Left cardiac atrium (tissue), 4 donors: ENCODE measurements at regions not wholly inside any gene's neighbourhood (a gene's known extent, or its start where the extent isn't known, plus 50 kb on each side); places are given as distances from the start of the nearest gene placed in this dataset.
"Not testable (repeated sequence)": the region's sequence is repeated elsewhere in the genome, so short reads cannot be mapped to it uniquely, and the experiment has no call there.

ENCODE experiments used
- ATAC-seq, 2 donors: fragments of 200-7000 bp; cut with Tn5 transposase; one replicate each; pipeline ENCODE4 v1.9.1; 2020; ENCODE audit warnings: mild to moderate bottlenecking in 2 of 2, moderate library complexity in 2 of 2
- DNase-seq: peaks from one replicate; pipeline ENCODE4 v3.0.0-alpha.2; 2020
- intact Hi-C, 2 donors: fragments of 100-400 bp; cut with DNase I; formaldehyde crosslinking; loops; one replicate each; pipeline versions ENCODE4 v1.14.1 to v1.15.1; 2022 to 2023
- donor health status: DM: no; HTN: yes; CAD: no.
- donor health status: DM: no; HTN: yes; CAD: no; lungs with severe emphysema.
- donor health status: DM: yes; HTN: yes; CAD: no.
- donor health status: Dilated cardiomyopathy.

GRCh38 chr2:188784269-188784762 lies 189.9 kb upstream of the COL3A1 start:
- no peak for DNase-seq
- no peak for ATAC-seq
- intact Hi-C loops: loop anchor here in 1 of 2 donors (10.0 kb wide), 1 partner anchor 190 kb away; the partner anchor contains the start of gene COL3A1

DNA sequence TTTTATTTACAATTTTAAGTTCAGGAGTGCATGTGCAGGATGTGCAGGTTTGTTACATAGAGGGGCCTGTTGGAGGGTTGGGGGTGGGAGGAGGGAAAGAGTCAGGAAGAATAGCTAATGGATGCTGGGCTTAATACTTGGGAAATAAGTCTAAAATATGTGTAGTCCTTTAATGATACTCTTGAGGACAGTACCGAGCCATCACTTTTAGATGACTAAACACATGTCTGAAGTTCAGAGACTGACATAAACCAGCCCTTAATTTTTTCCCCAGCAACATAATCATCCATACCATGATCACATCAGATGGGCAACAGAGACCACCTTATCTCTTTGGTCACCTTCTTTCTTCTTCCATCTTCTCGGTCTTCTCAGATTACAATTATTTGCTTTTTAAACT lies 189.1 kb upstream of the COL3A1 start:
- DNase-seq: no peak
- ATAC-seq: no peak
- intact Hi-C loops: loop anchor here in 1 of 2 donors (10.0 kb wide), 1 partner anchor 190 kb away; the partner anchor contains the start of gene COL3A1

GRCh38 chr2:188785490-188785889 lies 188.7 kb upstream of the COL3A1 start:
- DNase-seq (no peak), ATAC-seq (peak; percentile 27 to 46)
- intact Hi-C loops: loop anchor here in 1 of 2 donors (10.0 kb wide), 1 partner anchor 189 kb away; the partner anchor contains the start of gene COL3A1

GRCh38 chr2:188786368-188786841 lies 187.8 kb upstream of the COL3A1 start:
- intact Hi-C loops: loop anchor here in 1 of 2 donors (10.0 kb wide), 1 partner anchor 188 kb away; the partner anchor contains the start of gene COL3A1
- peak; percentile 21 for DNase-seq
- peak; percentile 58 to 88 for ATAC-seq

DNA sequence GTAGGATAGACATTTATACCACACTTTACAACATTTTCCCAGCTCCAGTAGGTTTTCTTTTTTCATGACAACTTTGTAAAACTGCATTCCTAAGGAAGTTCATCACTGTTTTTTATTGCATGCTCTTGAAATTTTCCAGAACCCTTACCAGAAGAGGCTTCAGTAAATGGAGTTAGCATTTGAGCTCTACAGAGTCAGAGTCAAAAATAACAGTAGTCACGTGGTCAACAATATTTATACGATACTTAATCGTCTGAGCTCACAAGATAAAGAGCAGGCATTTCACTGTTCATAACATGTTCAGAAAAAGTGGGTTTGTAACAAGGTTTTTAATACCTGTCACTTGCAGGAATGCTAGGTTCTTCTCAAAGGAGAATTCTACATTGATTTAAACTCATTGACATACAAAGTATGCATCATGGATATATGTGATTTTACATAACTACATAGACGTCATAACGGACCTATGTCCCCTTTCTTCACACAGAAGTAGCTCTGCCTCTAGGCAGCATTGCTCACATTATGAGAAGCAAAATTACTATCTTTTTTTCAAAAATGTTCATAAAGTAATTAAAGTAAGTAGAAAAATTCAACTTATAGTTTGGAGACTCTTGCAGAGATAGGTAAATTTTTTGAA lies 187.0 kb upstream of the COL3A1 start:
- intact Hi-C loops: loop anchor here in 1 of 2 donors (10.0 kb wide), 1 partner anchor 188 kb away; the partner anchor contains the start of gene COL3A1
- no peak for DNase-seq
- ATAC-seq: peak; percentile 53 to 80

DNA sequence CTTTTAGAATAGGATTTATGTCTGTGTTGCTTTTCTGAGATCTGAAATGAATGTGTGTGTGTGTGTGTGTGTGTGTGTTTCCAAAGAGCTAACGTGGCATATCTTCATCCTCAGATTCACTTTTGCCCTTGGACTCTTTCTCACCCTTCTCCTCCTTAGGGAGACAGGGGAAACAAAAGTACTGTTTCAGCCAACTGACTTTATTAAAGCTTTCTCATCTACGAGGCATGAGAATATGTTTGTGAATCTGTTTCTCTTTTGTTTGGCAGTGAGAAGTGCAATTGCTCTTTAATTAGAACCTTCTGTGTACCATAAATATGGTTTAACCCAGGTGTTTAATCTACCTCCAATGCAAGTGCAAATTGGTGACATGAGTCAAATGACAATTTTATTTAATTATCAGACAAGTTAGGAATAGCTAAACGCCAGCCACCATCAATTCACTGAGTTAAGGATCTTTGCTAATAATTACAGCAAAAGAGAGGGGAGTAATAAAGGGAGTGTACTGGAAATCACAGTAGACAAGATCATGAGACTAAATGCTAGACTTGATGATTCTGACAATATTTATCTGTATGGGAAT lies 186.4 kb upstream of the COL3A1 start:
- intact Hi-C loops: loop anchor here in 1 of 2 donors (10.0 kb wide), 1 partner anchor 187 kb away; the partner anchor contains the start of gene COL3A1
- DNase-seq: no peak
- peak; percentile 62 to 65 for ATAC-seq

GRCh38 chr2:188788621-188789020 lies 185.6 kb upstream of the COL3A1 start:
- DNase-seq (peak; percentile 77), ATAC-seq (peak; percentile 65 to 67)
- intact Hi-C loops: loop anchor here in 1 of 2 donors (10.0 kb wide), 1 partner anchor 186 kb away; the partner anchor contains the start of gene COL3A1

DNA sequence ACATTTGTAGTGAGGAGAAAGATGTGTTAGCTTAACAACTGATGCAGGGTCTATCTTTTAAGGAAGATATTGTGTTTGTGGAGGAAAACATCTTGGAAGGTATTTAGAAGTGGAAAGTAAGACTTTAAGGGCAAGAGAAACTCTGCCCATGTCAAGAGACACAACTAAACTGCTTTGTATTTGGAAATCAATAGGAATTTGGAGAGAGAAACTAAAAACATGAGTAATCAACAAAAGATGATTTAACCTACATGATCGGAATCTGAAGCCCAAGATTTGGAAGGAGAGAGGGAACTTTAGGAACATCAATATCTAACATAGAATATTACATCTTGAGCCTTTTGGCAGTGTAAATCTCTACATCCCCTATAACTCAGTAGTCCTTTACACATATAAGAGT lies 184.2 kb upstream of the COL3A1 start:
- intact Hi-C loops: loop anchor here in 1 of 2 donors (10.0 kb wide), 1 partner anchor 185 kb away; the partner anchor contains the start of gene COL3A1
- DNase-seq: no peak
- no peak for ATAC-seq

DNA sequence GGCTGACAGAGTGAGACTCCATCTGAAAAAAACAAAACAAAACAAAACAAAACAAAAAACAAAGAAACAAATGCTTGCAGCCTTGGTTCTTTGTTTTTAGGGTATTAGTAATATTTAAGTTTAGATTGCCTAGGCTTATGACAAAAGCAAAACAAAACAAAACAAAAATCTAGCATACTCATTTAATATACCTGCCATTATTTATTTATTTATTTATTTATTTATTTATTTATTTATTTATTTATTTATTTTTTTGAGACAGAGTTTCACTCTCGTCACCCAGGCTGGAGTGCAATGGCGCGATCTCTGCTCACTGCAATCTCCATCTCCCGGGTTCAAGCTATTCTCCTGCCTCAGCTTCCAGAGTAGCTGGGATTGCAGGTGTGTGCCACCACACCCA lies 179.7 kb upstream of the COL3A1 start:
- intact Hi-C loops, DNase-seq, ATAC-seq: not testable (repeated sequence)

DNA sequence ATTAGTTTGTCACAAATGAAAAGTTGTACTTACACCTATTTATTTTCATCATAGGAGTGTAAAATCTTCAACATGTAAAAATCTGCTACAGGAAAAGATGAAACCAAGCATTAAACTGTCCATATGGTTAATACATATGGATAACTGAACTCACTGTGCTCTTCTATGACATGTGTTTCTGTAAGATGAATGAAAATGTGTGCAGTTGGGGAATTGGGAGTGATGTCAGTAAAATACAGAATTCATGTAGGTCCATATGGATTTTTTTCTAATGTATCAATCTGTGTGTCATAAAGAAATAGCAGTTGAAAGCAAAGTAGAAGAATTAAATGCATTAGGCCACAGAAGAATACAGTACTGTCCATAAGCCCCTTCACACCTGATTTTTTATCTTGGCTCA lies 178.4 kb upstream of the COL3A1 start:
- no peak for ATAC-seq
- DNase-seq: no peak
- intact Hi-C loops: no loop called here

GRCh38 chr2:188797371-188797770 lies 176.8 kb upstream of the COL3A1 start:
- intact Hi-C loops: no loop called here
- no peak for DNase-seq
- ATAC-seq: no peak

DNA sequence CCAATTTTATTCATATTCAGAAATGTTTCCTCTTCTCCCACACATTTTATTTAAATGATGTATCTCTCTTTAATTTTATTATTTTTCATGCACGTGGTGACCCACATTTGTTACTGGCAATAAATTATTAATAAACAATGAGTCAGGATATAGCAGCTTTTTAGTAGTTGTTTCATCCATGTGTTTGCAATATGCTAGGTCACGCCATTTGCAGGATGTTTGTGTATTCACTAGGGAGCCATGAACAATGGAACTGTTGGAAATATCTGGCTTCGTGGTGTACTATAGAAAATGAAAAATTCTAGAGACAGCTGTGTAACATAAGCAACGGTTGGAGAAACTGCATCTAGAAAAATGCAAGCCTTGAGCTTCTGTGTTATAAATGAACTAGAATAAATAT lies 176.0 kb upstream of the COL3A1 start:
- intact Hi-C loops: no loop called here
- DNase-seq (no peak), ATAC-seq (no peak)

- ATAC-seq (no peak), DNase-seq (no peak)
These were observed 169.0 kb upstream of the COL3A1 start for GRCh38 chr2:188805219-188805618.

GRCh38 chr2:188808947-188809355 lies 165.2 kb upstream of the COL3A1 start:
- DNase-seq (no peak), ATAC-seq (no peak)
- intact Hi-C loops: no loop called here

More at GRCh38 chr2:188805219-188805618, 169.0 kb upstream of the COL3A1 start:
- intact Hi-C loops: no loop called here

DNA sequence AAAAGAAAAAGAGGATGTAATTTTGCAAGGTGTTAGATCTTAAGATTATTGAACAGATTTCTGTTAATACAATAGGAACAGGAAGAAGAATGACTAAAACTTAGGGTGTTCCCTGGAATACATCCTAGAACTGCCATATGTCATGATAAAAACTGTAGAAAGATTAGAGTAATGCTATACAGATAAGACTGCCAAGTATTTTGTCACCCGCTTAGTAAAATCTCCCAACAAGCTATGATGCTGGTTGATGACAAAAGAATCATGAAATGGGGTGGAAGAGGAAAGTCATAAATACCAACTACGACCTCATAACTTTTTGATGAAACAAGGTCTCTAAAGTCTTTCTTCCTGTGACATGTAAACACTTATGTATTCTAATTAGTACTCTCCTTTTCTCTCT lies 163.6 kb upstream of the COL3A1 start:
- intact Hi-C loops: no loop called here
- DNase-seq: no peak
- ATAC-seq: peak in 1 of 2 donors; percentile 16

GRCh38 chr2:188811522-188811921 lies 162.7 kb upstream of the COL3A1 start:
- intact Hi-C loops: no loop called here
- ATAC-seq: peak in 1 of 2 donors; percentile 92
- no peak for DNase-seq

DNA sequence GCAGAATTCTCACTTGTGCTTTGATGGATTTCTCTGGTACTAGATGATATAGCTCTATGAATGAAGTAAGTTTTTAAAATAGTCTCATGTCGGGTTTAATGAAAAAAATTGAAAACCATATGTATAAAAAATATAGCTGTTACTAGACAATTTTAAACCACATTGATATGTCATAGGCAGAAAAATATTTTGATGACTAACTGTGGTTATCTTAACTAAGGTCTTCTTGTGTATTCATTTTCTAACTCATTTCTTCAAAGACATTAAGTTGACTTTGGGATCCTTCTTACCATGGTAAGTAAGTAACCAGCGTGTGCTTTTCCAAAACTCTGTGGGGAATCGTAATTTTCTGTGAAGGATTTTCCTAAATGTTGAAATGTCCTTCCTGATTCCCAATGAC lies 160.9 kb upstream of the COL3A1 start:
- intact Hi-C loops: no loop called here
- no peak for ATAC-seq
- DNase-seq: no peak

- intact Hi-C loops: no loop called here
- peak; percentile 21 for DNase-seq
- ATAC-seq: peak in 1 of 2 donors; percentile 63
These were observed 160.3 kb upstream of the COL3A1 start for GRCh38 chr2:188813857-188814256.

GRCh38 chr2:188819011-188819410 lies 155.2 kb upstream of the COL3A1 start:
- DNase-seq: no peak
- intact Hi-C loops: no loop called here
- ATAC-seq: no peak

DNA sequence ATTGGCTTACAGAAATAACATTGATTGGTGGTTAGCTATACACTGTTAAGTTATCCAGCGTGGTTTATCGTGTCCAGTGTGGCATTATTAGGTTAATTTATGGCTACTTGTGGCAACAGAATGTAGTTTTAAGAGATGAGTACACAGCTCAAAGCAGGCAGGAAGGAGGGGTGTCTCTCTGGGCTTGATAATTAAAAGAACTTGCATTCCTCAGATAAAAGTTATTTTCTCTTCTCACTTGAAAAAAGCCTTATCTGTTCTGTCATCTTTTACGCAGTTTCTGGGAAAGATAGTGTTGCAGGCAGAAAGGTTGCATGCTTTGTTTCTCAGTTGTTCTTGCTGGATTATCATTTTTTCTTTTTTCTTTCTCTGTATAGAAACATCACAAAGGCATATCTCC lies 154.4 kb upstream of the COL3A1 start:
- intact Hi-C loops: no loop called here
- DNase-seq: no peak
- ATAC-seq: no peak
